BLaER1 treated with 17β-estradiol and CSF1 and Interleukin-3, amounts not matched to agents 10 nM and 100 nM (cell line): ENCODE measurements at regions not wholly inside any gene's neighbourhood (a gene's known extent, or its start where the extent isn't known, plus 50 kb on each side); places are given as distances from the start of the nearest gene placed in this dataset.
"Not testable (repeated sequence)": the region's sequence is repeated elsewhere in the genome, so short reads cannot be mapped to it uniquely, and the experiment has no call there.

Source experiments
- H3K27ac ChIP-seq, 11 experiments: shearing (Covaris generic); formaldehyde crosslinking; 2 replicates each; pipeline ENCODE4 v1.8.1; 2022
- H3K27me3 ChIP-seq, 11 experiments: shearing (Covaris generic); formaldehyde crosslinking; 2 replicates each; pipeline ENCODE4 v1.8.1; 2022
- H3K36me3 ChIP-seq, 11 experiments: shearing (Covaris generic); formaldehyde crosslinking; 2 replicates each; pipeline ENCODE4 v1.8.1; 2022
- H3K4me1 ChIP-seq, 10 experiments: shearing (Covaris generic); formaldehyde crosslinking; 2 replicates each; pipeline ENCODE4 v1.8.1; 2022
- H3K4me2 ChIP-seq, 11 experiments: shearing (Covaris generic); formaldehyde crosslinking; 2 replicates each; pipeline ENCODE4 v1.8.1; 2022
- H3K4me3 ChIP-seq, 10 experiments: shearing (Covaris generic); formaldehyde crosslinking; 2 replicates each; pipeline ENCODE4 v1.8.1; 2022
- H3K9ac ChIP-seq, 11 experiments: shearing (Covaris generic); formaldehyde crosslinking; 2 replicates each; pipeline ENCODE4 v1.8.1; 2022
- H3K9me3 ChIP-seq, 11 experiments: shearing (Covaris generic); formaldehyde crosslinking; replicated peaks in 1 of 11; 2 replicates each; pipeline ENCODE4 v1.8.1; 2022
- H4K20me1 ChIP-seq, 11 experiments: shearing (Covaris generic); formaldehyde crosslinking; 2 replicates each; pipeline ENCODE4 v1.8.1; 2022
- Cebpa-rat ChIP-seq, 11 experiments: shearing (Covaris generic); IDR thresholded peaks; 2 replicates each; pipeline ENCODE4 v1.8.1; 2022

DNA sequence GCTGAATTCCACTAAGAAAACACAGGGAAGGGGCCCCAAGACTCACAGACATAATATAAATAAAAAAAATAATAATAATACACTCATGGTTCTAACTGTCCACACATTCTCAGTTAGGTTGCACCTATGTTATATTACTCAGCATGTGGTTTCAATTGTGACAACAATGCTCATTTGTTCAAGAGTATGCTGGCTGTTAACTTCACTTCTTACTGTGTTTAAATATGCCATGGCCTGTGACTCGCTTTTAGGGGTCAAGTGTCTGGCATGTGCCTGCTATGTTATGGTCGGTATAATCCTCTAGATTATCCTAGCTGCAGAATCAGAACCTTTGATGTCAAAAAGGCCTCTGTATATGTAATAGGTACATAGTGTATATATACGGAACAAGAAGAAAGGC, 324.8 kb upstream of the INTU start:
- Histone ChIP-seq H3K9ac (no peak overlapping the region), H3K9me3 (peaks cover 4 to 11% (median 8%) of the 10 kb centered on the region in 11 experiments; a peak in 15 of 22 replicates), H3K27me3 (no peaks in the 10 kb centered on the region), H3K27ac (no peak overlapping the region), H3K4me3 (no peak overlapping the region), H4K20me1 (no peaks in the 10 kb centered on the region), H3K4me2 (no peak overlapping the region), H3K36me3 (no peaks in the 10 kb centered on the region), H3K4me1 (no peaks in the 10 kb centered on the region)
- TF ChIP-seq Cebpa-rat (IDR thresholded peaks at IDR 0.05): no peak

- no peak overlapping the region for H3K9ac ChIP-seq
- H4K20me1 ChIP-seq: no peaks in the 10 kb centered on the region
- no peaks in the 10 kb centered on the region for H3K4me1 ChIP-seq
- no peak overlapping the region for H3K4me2 ChIP-seq
- TF ChIP-seq Cebpa-rat (IDR thresholded peaks at IDR 0.05): no peak
- H3K27ac ChIP-seq: no peak overlapping the region
- no peaks in the 10 kb centered on the region for H3K36me3 ChIP-seq
- no peaks in the 10 kb centered on the region for H3K27me3 ChIP-seq
- no peak overlapping the region for H3K4me3 ChIP-seq
- peaks cover 16 to 25% (median 21%) of the 10 kb centered on the region in 11 experiments for H3K9me3 ChIP-seq
Observed at GRCh38 chr4:127309369-127310102, 323.2 kb upstream of the INTU start.

- Histone ChIP-seq H3K4me2 (no peak overlapping the region), H3K36me3 (no peaks in the 10 kb centered on the region)
Observed at GRCh38 chr4:127311371-127311770, 321.4 kb upstream of the INTU start.

DNA sequence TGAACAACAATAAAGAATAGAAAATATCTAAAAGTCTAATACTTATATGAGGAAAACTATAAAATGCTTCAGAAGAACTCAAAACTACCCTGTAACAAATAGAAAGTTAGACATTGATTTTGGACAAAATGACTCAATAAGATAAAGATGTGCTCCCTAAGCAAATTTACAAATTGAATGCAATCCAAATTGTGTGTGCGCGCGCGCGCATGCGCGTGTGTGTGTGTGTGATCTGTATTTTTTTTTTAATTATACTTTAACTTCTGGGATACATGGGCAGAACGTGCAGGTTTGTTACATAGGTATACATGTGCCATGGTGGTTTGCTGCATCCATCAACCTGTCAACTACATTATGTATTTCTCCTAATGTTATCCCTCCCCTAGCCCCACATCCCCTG, 320.8 kb upstream of the INTU start:
- no peaks in the 10 kb centered on the region for H4K20me1 ChIP-seq
- H3K27ac ChIP-seq: no peak overlapping the region
- H3K27me3 ChIP-seq: no peaks in the 10 kb centered on the region
- no peaks in the 10 kb centered on the region for H3K36me3 ChIP-seq
- no peak overlapping the region for H3K4me3 ChIP-seq
- no peak overlapping the region for H3K9ac ChIP-seq
- H3K4me2 ChIP-seq: no peak overlapping the region
- H3K9me3 ChIP-seq: peaks cover 16 to 31% (median 21%) of the 10 kb centered on the region in 11 experiments
- no peak for TF ChIP-seq Cebpa-rat (IDR thresholded peaks at IDR 0.05)
- H3K4me1 ChIP-seq: no peaks in the 10 kb centered on the region

More at GRCh38 chr4:127311371-127311770, 321.4 kb upstream of the INTU start:
- H3K4me1 ChIP-seq: no peaks in the 10 kb centered on the region
- H3K27ac ChIP-seq: no peak overlapping the region
- H3K27me3 ChIP-seq: no peaks in the 10 kb centered on the region
- no peak overlapping the region for H3K4me3 ChIP-seq
- H4K20me1 ChIP-seq: no peaks in the 10 kb centered on the region
- TF ChIP-seq Cebpa-rat (IDR thresholded peaks at IDR 0.05): no peak
- H3K9me3 ChIP-seq: peaks cover 16 to 31% (median 21%) of the 10 kb centered on the region in 11 experiments
- no peak overlapping the region for H3K9ac ChIP-seq

DNA sequence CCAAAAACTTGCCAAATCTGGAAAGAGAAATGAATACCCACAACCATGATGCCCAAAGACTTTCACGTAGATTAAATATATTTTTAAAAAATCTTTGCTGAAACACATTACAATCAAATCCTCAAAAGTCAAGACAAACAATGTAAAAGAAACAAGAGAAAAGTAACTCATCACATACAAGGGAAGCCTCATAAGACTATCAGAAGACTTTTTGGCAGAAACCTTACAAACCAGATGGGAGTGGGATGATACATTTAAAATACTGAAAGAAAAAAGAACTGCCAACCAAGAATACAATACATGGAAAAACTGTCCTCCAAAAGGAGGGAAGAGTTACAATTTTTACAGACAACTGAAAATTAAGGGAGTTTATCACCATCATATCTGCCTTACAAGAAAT, 319.0 kb upstream of the INTU start:
- no peak overlapping the region for H3K4me3 ChIP-seq
- H3K9me3 ChIP-seq: peaks cover 16 to 31% (median 21%) of the 10 kb centered on the region in 11 experiments
- H3K27me3 ChIP-seq: no peaks in the 10 kb centered on the region
- H3K4me1 ChIP-seq: no peaks in the 10 kb centered on the region
- no peak overlapping the region for H3K4me2 ChIP-seq
- H3K9ac ChIP-seq: no peak overlapping the region
- no peaks in the 10 kb centered on the region for H3K36me3 ChIP-seq
- no peaks in the 10 kb centered on the region for H4K20me1 ChIP-seq
- no peak for TF ChIP-seq Cebpa-rat (IDR thresholded peaks at IDR 0.05)
- no peak overlapping the region for H3K27ac ChIP-seq

DNA sequence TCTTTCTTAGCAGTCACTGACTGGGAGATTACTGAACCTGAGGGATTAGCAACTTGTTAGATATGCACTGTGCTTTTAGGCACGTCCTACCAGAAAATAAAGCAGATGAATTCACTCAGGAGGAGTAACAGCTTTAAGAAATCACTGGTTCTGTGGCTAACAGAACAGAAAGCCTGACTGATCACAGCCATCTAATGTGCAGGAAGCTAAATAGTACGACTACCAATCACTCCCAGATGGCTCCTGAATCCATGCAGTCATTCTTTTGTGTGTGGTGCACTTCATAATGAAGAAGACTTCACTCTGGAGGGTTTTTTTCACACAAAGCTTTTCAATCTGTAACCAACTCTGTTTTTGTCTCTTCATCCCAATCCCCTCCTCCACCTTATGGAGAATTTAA, 305.3 kb upstream of the INTU start:
- Histone ChIP-seq H3K9me3 (peaks cover 8 to 25% (median 18%) of the 10 kb centered on the region in 11 experiments), H3K9ac (no peak overlapping the region), H3K36me3 (no peaks in the 10 kb centered on the region), H3K4me3 (no peak overlapping the region), H3K4me1 (no peaks in the 10 kb centered on the region), H3K27ac (no peak overlapping the region), H3K4me2 (no peak overlapping the region), H3K27me3 (no peaks in the 10 kb centered on the region), H4K20me1 (no peaks in the 10 kb centered on the region)
- TF ChIP-seq Cebpa-rat (IDR thresholded peaks at IDR 0.05): no peak

DNA sequence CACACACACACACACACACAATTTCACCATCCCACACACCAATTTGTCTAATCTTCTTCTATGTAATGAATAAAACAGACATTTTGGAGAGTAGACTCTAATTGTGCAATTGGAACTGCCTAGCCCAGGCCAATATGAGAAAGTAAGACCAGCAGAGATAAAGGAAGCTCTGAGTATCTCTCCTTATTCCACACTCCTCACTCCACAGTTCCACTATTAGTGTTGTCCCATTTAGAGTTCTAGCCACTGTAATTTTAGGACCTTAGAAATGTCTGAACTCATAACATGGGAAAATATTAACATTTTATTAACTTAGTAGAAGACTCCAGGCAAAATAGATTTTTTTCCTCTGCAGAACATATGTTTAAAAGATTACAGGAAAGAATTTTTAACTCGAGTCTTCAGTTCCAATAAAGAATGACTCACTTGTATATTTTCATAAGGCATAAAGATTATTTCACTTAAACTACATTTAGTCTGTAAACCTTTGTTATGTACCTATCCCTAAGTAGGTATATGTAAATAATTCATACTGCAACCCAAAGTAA, 297.6 kb upstream of the INTU start:
- no peaks in the 10 kb centered on the region for H3K36me3 ChIP-seq
- no peak overlapping the region for H3K9ac ChIP-seq
- TF ChIP-seq Cebpa-rat (IDR thresholded peaks at IDR 0.05): no peak
- H3K27me3 ChIP-seq: no peaks in the 10 kb centered on the region
- H3K9me3 ChIP-seq: no peaks in the 10 kb centered on the region
- H3K4me1 ChIP-seq: no peaks in the 10 kb centered on the region
- no peak overlapping the region for H3K27ac ChIP-seq
- no peak overlapping the region for H3K4me2 ChIP-seq
- no peaks in the 10 kb centered on the region for H4K20me1 ChIP-seq
- H3K4me3 ChIP-seq: no peak overlapping the region

GRCh38 chr4:127335732-127336131, 297.0 kb upstream of the INTU start:
- H4K20me1 ChIP-seq: no peaks in the 10 kb centered on the region
- no peak overlapping the region for H3K4me3 ChIP-seq
- no peaks in the 10 kb centered on the region for H3K9me3 ChIP-seq
- H3K27ac ChIP-seq: no peak overlapping the region
- H3K36me3 ChIP-seq: no peaks in the 10 kb centered on the region
- H3K9ac ChIP-seq: no peak overlapping the region
- no peak for TF ChIP-seq Cebpa-rat (IDR thresholded peaks at IDR 0.05)
- H3K4me1 ChIP-seq: no peaks in the 10 kb centered on the region
- no peaks in the 10 kb centered on the region for H3K27me3 ChIP-seq
- H3K4me2 ChIP-seq: no peak overlapping the region

GRCh38 chr4:127343123-127343522, 289.6 kb upstream of the INTU start:
- not testable (repeated sequence) for H3K9ac ChIP-seq, H3K4me3 ChIP-seq, H3K4me2 ChIP-seq, H3K36me3 ChIP-seq, H3K4me1 ChIP-seq, H3K9me3 ChIP-seq, H3K27me3 ChIP-seq, H4K20me1 ChIP-seq, H3K27ac ChIP-seq

DNA sequence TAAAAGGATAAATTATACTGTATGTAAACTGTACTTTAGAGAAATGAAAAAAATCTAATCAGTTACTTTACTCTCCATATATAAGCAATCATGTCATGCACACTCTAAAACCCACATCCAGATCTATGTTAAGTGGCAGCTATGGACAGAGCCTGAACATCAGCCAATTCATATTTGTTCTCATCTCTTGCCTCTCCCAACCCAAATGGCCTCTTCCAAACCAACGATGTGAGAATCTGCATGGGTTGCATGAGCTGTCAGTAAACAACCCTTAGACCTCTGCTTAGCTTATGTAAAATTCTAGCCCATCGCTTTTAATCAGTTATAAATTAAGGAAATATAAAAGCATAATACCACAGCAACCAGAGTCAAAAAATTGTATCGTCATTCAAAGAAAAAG, 288.7 kb upstream of the INTU start:
- Histone ChIP-seq H3K27ac (no peak overlapping the region), H3K9ac (no peak overlapping the region), H3K9me3 (0 out of 22 replicates have a peak, but pooled peaks cover 0 to 1% (median 0%) of the 10 kb centered on the region in 11 experiments), H4K20me1 (no peaks in the 10 kb centered on the region), H3K4me1 (no peaks in the 10 kb centered on the region), H3K36me3 (no peaks in the 10 kb centered on the region), H3K4me3 (no peak overlapping the region), H3K27me3 (no peaks in the 10 kb centered on the region), H3K4me2 (no peak overlapping the region)
- no peak for TF ChIP-seq Cebpa-rat (IDR thresholded peaks at IDR 0.05)
